IMR-90 (cell line): ENCODE measurements at regions not wholly inside any gene's neighbourhood (a gene's known extent, or its start where the extent isn't known, plus 50 kb on each side); places are given as distances from the start of the nearest gene placed in this dataset.

Experiments used
- ATAC-seq: fragments of 200-7000 bp; cut with Tn5 transposase; 2 replicates; pipeline ENCODE4 v1.9.1; 2020; ENCODE audit warnings: low read depth, mild to moderate bottlenecking, moderate library complexity
- BruUV-seq: library from RNA; stranded (reverse); fragments of 400-500 nt; replicated peaks from 2 replicates; lab custom pipeline; 2021; lab: Mats Ljungman, UMichigan
- CTCF ChIA-PET: fragments of 300-600 bp; formaldehyde crosslinking; extraction: SDS; loops from one replicate; lab custom pipeline; 2021; ENCODE audit warnings: antibody characterized with exemption; lab: Yijun Ruan, JAX
- POLR2A ChIA-PET: fragments of 300-600 bp; sonication (Branson Sonifier 250); formaldehyde crosslinking; loops from one replicate; lab custom pipeline; 2022; ENCODE audit warnings: antibody characterized with exemption; ENCODE audit not compliant: unreplicated experiment; lab: Charles Lee
- DNase-seq: peaks from one replicate; pipeline ENCODE4 v3.0.0; 2013
- H2AFZ ChIP-seq: replicated peaks from 2 replicates; pipeline ENCODE3; 2013; ENCODE audit warnings: low read length, mild to moderate bottlenecking; ENCODE audit not compliant: poor library complexity
- H2AK5ac ChIP-seq: 2 replicates; pipeline ENCODE4 v1.6.1; 2013; ENCODE audit warnings: low read depth, low read length, inconsistent platforms
- H2AK9ac ChIP-seq: replicated peaks from 2 replicates; pipeline ENCODE3; 2013; ENCODE audit warnings: mild to moderate bottlenecking, low read depth, low read length, moderate library complexity; ENCODE audit not compliant: poor library complexity
- H2BK120ac ChIP-seq: 2 replicates; pipeline ENCODE4 v1.6.1; 2013; ENCODE audit warnings: low read depth, low read length, inconsistent platforms
- H2BK15ac ChIP-seq: 3 replicates; pipeline ENCODE4 v1.6.1; 2013; ENCODE audit warnings: low read depth, low read length, inconsistent platforms
- H2BK20ac ChIP-seq: 2 replicates; pipeline ENCODE4 v1.6.1; 2013; ENCODE audit warnings: low read depth, mild to moderate bottlenecking, inconsistent platforms, low read length, moderate library complexity
- H2BK5ac ChIP-seq: 2 replicates; pipeline ENCODE4 v1.6.1; 2013; ENCODE audit warnings: mild to moderate bottlenecking, low read depth, low read length, inconsistent platforms; ENCODE audit not compliant: poor library complexity, severe bottlenecking
- H3K14ac ChIP-seq: replicated peaks from 2 replicates; pipeline ENCODE4 v1.6.1; 2013; ENCODE audit warnings: low read depth, low read length, inconsistent platforms
- H3K18ac ChIP-seq: 2 replicates; pipeline ENCODE4 v1.6.1; 2013; ENCODE audit warnings: low read depth, low read length, control low read depth
- H3K23ac ChIP-seq: 2 replicates; pipeline ENCODE4 v1.6.1; 2013; ENCODE audit warnings: low read depth, low read length, inconsistent platforms
- H3K27ac ChIP-seq: 2 replicates; pipeline ENCODE4 v1.5.1; 2013; ENCODE audit warnings: mild to moderate bottlenecking, control low read depth, low read length; ENCODE audit not compliant: insufficient read depth
- H3K27me3 ChIP-seq: 2 replicates; pipeline ENCODE4 v1.6.1; 2013; ENCODE audit warnings: low read length; ENCODE audit not compliant: control insufficient read depth, insufficient read depth
- H3K36me3 ChIP-seq: 2 replicates; pipeline ENCODE4 v1.6.1; 2013; ENCODE audit warnings: low read length, mixed read lengths; ENCODE audit not compliant: control insufficient read depth, insufficient read depth
- H3K4ac ChIP-seq: 2 replicates; pipeline ENCODE4 v1.6.1; 2013; ENCODE audit warnings: low read depth, low read length, inconsistent platforms
- H3K4me1 ChIP-seq: 2 replicates; pipeline ENCODE4 v1.6.1; 2013; ENCODE audit warnings: low read length, mixed read lengths; ENCODE audit not compliant: control insufficient read depth, insufficient read depth
- H3K4me2 ChIP-seq: 2 replicates; pipeline ENCODE4 v1.6.1; 2013; ENCODE audit warnings: low read depth, mild to moderate bottlenecking, control low read depth, low read length, moderate library complexity
- H3K4me3 ChIP-seq: 2 replicates; pipeline ENCODE4 v1.5.1; 2013; ENCODE audit warnings: low read depth, mild to moderate bottlenecking, control low read depth, low read length, moderate library complexity; ENCODE audit not compliant: insufficient read depth
- H3K56ac ChIP-seq: 2 replicates; pipeline ENCODE4 v1.6.1; 2013; ENCODE audit warnings: low read length, inconsistent platforms; ENCODE audit not compliant: insufficient read depth; ENCODE audit errors: extremely low read depth
- H3K79me1 ChIP-seq, 2 experiments: 2 replicates each; pipeline ENCODE4 v1.6.1; 2013; ENCODE audit warnings: low read length in 2 of 2, inconsistent platforms in 1 of 2, low read depth in 1 of 2
- H3K9ac ChIP-seq: 2 replicates; pipeline ENCODE4 v1.6.1; 2013; ENCODE audit warnings: low read depth, low read length, control low read depth
- H3K9me1 ChIP-seq: 2 replicates; pipeline ENCODE4 v1.6.1; 2013; ENCODE audit warnings: low read length, inconsistent platforms; ENCODE audit not compliant: insufficient read depth
- H3K9me3 ChIP-seq: 2 replicates; pipeline ENCODE4 v1.6.1; 2013; ENCODE audit warnings: low read length; ENCODE audit not compliant: control insufficient read depth, insufficient read depth
- H4K20me1 ChIP-seq: 2 replicates; pipeline ENCODE4 v1.6.1; 2013; ENCODE audit warnings: low read length, inconsistent platforms; ENCODE audit not compliant: insufficient read depth
- H4K5ac ChIP-seq: 2 replicates; pipeline ENCODE4 v1.6.1; 2013; ENCODE audit warnings: mild to moderate bottlenecking, low read depth, low read length, control low read depth
- H4K8ac ChIP-seq, 2 experiments: 2 replicates each; pipeline ENCODE4 v1.6.1; 2013; ENCODE audit warnings: low read depth in 2 of 2, low read length in 2 of 2, control low read depth in 1 of 2, inconsistent platforms in 1 of 2
- H4K91ac ChIP-seq: 2 replicates; pipeline ENCODE4 v1.6.1; 2013; ENCODE audit warnings: low read depth, low read length, inconsistent platforms; ENCODE audit not compliant: insufficient read depth
- RFX5 ChIP-seq: IDR thresholded peaks from 2 replicates; pipeline ENCODE4 v1.8.0; 2012; ENCODE audit warnings: low read depth, mild to moderate bottlenecking, low read length, moderate library complexity
- WGBS, 2 experiments: methylation state at CpG; one replicate each; pipeline versions ENCODE4 v1.1.5 to v1.1.7; 2013; ENCODE audit warnings: missing lambda C conversion rate in 2 of 2; ENCODE audit not compliant: insufficient read length in 1 of 2; ENCODE audit errors: extremely low coverage in 2 of 2; 5-methylcytosine and 5-hydroxymethylcytosine counted together
- dilution Hi-C: fragments of 300-500 bp; cut with HindIII; formaldehyde crosslinking; loops from one replicate; pipeline ENCODE4 v1.14.3; 2018; ENCODE audit warnings: low sequenced_read_pairs; ENCODE audit not compliant: unreplicated experiment
- in situ Hi-C: fragments of 300-500 bp; cut with MboI; formaldehyde crosslinking; loops from 3 replicates; pipeline ENCODE4 v1.14.3; 2019; ENCODE audit warnings: low sequenced_read_pairs, inconsistent platforms, mixed read lengths
- intact Hi-C: fragments of 100-400 bp; cut with micrococcal nuclease; formaldehyde crosslinking; loops from 2 replicates; pipeline ENCODE4 v1.10.0; 2022

GRCh38 chr1:199945591-199945990 lies 81.9 kb upstream of the NR5A2 start:
- no TSS peak for BruUV-seq
- H2BK5ac ChIP-seq: no peak overlapping the region
- no peak overlapping the region for H3K18ac ChIP-seq
- no peak overlapping the region for H3K4me2 ChIP-seq
- intact Hi-C loops: no loop called here
- no peak for ATAC-seq
- H4K20me1 ChIP-seq: no peaks in the 10 kb centered on the region
- no peak for DNase-seq
- peaks cover 2% of the 10 kb centered on the region; the same call in 1 of the 2 replicates for H3K4me1 ChIP-seq
- TF ChIP-seq RFX5: no peak
- no peak overlapping the region for H2AK5ac ChIP-seq
- no peaks in the 10 kb centered on the region for H3K9me3 ChIP-seq
- no peak overlapping the region for H3K14ac ChIP-seq
- no CpG with 5 or more reads among the region's 1 CpG for WGBS, 2 experiments
- H3K4ac ChIP-seq: no peak overlapping the region
- H3K9me1 ChIP-seq: no peaks in the 10 kb centered on the region
- H3K4me3 ChIP-seq: no peak overlapping the region
- H3K79me1 ChIP-seq: no peaks in the 10 kb centered on the region
- H4K8ac ChIP-seq: no peak overlapping the region
- H2BK20ac ChIP-seq: no peak overlapping the region
- H3K27me3 ChIP-seq: peaks cover 3% of the 10 kb centered on the region; the same call in 1 of the 2 replicates
- no peak overlapping the region for H3K9ac ChIP-seq
- in situ Hi-C loops: no loop called here
- H3K36me3 ChIP-seq: no peaks in the 10 kb centered on the region
- ChIA-PET POLR2A (no interaction called here), CTCF (no interaction called here)
- H3K56ac ChIP-seq: no peak overlapping the region
- H4K91ac ChIP-seq: no peak overlapping the region
- H4K5ac ChIP-seq: no peak overlapping the region
- H2BK15ac ChIP-seq: no peak overlapping the region
- H2AFZ ChIP-seq: no peak overlapping the region
- H3K23ac ChIP-seq: no peak overlapping the region
- H3K27ac ChIP-seq: no peak overlapping the region
- H2BK120ac ChIP-seq: no peak overlapping the region
- dilution Hi-C loops: no loop called here
- H2AK9ac ChIP-seq: no peak overlapping the region
